ENCODE measurements at regions not wholly inside any gene's neighbourhood (a gene's known extent, or its start where the extent isn't known, plus 50 kb on each side); places are given as distances from the start of the nearest gene placed in this dataset.

DNA sequence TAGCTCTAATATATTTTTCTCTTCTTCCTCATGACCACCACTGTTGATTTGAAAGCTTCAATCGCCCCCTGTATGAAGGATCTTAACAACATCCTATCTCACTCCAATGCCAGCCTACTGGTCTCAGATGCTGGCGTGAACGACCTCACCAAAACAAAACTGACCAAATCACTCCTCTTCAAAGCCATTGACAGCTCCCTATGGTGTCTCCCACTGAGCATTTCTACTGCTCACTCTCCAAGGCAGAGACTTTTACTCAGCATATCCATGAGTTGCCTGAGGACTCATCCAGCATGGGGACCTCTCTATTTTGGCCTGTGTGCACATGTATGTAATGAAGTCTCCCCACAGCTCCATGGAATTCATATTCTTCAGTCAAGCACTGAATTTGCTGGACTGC, 520.4 kb downstream of the TFAP2B start:
- TF ChIP-seq, protein P1, sequence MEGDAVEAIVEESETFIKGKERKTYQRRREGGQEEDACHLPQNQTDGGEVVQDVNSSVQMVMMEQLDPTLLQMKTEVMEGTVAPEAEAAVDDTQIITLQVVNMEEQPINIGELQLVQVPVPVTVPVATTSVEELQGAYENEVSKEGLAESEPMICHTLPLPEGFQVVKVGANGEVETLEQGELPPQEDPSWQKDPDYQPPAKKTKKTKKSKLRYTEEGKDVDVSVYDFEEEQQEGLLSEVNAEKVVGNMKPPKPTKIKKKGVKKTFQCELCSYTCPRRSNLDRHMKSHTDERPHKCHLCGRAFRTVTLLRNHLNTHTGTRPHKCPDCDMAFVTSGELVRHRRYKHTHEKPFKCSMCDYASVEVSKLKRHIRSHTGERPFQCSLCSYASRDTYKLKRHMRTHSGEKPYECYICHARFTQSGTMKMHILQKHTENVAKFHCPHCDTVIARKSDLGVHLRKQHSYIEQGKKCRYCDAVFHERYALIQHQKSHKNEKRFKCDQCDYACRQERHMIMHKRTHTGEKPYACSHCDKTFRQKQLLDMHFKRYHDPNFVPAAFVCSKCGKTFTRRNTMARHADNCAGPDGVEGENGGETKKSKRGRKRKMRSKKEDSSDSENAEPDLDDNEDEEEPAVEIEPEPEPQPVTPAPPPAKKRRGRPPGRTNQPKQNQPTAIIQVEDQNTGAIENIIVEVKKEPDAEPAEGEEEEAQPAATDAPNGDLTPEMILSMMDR (IDR thresholded peaks at IDR 0.05): no peak

DNA sequence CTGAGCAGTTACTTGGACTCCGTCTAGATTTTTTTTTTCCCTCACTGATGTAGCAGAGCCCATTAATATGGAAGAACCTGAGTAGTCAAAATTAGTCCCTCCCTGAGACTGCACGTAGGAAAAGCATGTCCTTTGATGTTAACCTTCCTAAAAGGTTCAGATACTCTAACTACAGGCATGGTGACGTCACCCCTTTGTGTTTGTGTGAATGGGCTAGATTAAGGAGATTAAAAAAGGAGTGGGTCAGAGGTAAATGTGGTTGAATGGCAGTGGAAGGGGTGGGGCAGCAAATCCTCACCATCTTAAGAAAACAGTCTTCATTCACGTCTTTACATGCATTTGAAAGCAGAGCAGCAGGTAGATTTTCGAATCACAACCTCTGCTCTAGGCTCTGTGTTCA, 521.1 kb downstream of the TFAP2B start:
- TF ChIP-seq, protein P1 (IDR thresholded peaks at IDR 0.05): no peak

DNA sequence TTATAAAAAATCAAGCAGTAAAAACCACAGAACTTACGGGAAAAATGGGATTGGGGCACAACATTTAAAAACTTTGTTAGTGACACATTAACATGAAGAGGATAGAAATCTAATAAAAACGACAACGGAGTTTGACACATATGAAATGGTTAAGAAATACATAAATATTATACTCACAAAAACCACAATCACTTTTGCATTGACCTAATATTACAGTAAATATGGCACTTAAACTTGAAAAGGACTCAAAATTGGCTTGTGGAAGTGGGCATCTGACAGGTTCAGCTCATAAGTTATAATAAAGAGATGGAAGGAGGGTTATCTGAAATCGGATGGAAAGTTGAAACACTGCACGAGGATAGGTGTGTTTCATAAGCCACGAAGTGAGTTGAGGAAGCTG, 523.7 kb downstream of the TFAP2B start:
- TF ChIP-seq, protein P1 (IDR thresholded peaks at IDR 0.05): no peak

DNA sequence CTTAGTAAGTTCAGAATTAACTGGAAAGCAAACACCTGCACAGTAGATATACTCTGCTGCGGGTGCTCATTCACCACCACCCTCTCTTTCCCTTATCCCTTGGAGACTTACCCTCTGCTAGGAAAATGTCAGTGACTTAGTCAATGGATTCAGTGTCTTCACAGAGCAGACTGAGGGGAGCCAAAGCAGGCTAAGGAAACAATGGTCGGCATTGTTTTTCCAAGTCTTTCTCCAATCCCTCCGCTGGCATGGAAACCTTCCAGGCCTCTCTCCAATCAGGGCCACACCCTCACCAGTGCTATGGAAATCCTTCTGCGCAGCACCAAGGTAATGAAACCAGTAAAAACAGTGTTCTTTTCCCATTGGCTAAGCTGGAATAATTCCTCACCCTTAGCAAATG, 531.2 kb downstream of the TFAP2B start:
- TF ChIP-seq, protein P1 (IDR thresholded peaks at IDR 0.05): no peak

DNA sequence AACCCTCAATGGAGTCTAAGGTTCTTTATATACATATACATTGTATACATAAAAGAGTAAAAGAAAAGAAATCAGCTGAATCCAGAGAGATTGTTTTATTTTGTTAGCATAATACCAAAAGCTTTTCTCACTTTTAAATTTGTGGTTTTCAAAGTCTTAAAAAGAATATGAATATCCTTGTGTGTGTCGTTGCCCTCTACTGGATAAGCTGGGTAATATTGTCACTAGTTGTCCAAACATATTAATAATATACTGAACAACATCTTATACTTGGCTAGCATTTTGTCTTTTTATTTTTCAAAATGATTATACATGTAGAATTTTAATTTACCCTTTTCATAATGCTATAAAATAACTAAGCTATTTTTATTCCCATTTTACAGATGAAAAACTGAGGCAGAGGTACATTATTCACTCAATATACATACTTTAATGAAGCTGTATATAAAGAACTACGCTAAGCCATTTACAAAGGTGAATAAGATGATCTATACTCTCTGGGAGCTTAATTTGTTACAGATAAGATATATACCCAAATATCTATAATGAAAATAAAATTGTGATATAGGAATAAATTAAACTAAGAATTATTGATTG, 531.7 kb downstream of the TFAP2B start:
- TF ChIP-seq, protein P1 (IDR thresholded peaks at IDR 0.05): peak; percentile 52

DNA sequence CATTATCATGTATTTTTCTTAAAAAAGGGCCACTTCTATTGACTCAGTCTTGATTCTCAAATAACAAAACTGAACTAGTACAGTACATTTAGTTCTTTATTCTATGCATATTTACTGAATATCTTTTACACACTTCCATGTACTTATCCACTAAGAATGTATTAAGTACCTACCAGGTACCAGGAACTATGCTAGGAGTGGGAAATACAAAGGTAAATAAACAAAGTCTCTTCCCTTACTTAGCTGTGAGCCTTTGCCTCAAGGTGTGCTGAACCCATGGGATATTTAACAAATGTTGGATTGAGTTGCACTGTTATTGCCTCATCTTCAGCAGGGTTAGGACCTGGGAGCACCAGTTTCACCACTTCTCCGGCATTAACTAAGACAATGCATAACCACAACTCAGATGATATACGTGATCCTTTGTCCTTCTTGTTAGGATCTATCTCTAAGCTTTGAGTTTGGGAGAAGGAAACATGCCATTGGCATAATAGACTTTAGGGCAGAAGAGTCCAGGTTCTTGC, 533.9 kb downstream of the TFAP2B start:
- TF ChIP-seq, protein P1 (IDR thresholded peaks at IDR 0.05): no peak

DNA sequence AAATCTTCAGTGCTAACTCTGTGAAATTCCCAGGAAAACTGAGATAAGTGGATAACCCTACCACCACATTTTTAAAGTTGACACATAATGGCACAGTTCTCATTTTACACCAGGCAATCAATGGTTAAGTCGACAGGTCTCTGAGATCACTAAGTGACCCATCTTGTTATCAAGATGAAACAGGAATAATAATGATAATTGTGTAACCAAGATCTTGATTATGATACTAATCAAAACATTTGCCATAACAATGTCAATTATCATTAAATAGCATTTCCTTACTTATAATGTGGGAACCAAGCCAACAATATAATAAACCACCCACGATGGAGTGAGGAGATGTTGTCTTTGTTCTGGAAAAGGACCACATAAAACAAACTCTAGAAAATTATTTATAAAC, 541.6 kb downstream of the TFAP2B start:
- TF ChIP-seq, protein P1 (IDR thresholded peaks at IDR 0.05): no peak

DNA sequence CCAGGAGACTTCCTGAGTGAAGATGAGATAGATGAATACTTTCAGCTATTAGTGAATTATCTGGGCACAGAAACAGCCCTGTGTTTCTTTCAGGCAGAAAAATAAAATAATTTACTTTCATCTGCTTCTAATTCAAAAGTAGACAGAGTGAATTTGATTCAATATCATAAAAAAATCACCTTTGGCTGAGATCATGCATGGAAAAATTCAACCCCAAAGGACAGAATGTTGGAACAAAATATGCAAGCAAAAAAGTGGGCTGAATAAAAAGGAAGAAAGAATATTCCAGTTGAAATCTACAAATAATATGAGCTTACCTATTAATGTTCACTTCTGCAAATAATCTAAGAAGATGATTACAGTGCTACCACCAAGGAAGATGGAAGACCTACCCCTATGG, 546.9 kb downstream of the TFAP2B start:
- TF ChIP-seq, protein P1 (IDR thresholded peaks at IDR 0.05): no peak

Data from LNCAP (cell line).